DND-41 (cell line): ENCODE measurements at regions not wholly inside any gene's neighbourhood (a gene's known extent, or its start where the extent isn't known, plus 50 kb on each side); places are given as distances from the start of the nearest gene placed in this dataset.

Experiments used
- ATAC-seq: fragments of 200-7000 bp; cut with Tn5 transposase; 3 replicates; pipeline ENCODE4 v1.9.1; 2021; ENCODE audit warnings: low read depth; ENCODE audit not compliant: insufficient read depth
- DNase-seq: peaks from one replicate; pipeline ENCODE4 v3.0.0-alpha.2; 2020
- H2AFZ ChIP-seq: 2 replicates; pipeline ENCODE4 v1.6.0; 2012; ENCODE audit warnings: low read depth, low read length
- H3K27ac ChIP-seq: 2 replicates; pipeline ENCODE4 v1.5.1; 2012; ENCODE audit warnings: low read length, inconsistent platforms
- H3K27me3 ChIP-seq: fragments of 200-600 bp; sonication (generic); 2 replicates; pipeline ENCODE4 v1.6.0; 2012; ENCODE audit warnings: low read length, mild to moderate bottlenecking, inconsistent platforms; ENCODE audit not compliant: insufficient read depth, poor library complexity
- H3K36me3 ChIP-seq: 2 replicates; pipeline ENCODE4 v1.5.1; 2012; ENCODE audit warnings: low read length, inconsistent platforms; ENCODE audit not compliant: insufficient read depth
- H3K4me1 ChIP-seq: 2 replicates; pipeline ENCODE4 v1.5.1; 2012; ENCODE audit warnings: mild to moderate bottlenecking, low read length; ENCODE audit not compliant: insufficient read depth
- H3K4me2 ChIP-seq: 2 replicates; pipeline ENCODE4 v1.6.0; 2012; ENCODE audit warnings: mild to moderate bottlenecking, moderate library complexity, low read length, inconsistent platforms; ENCODE audit not compliant: insufficient read depth
- H3K4me3 ChIP-seq, 2 experiments: fragments of 200-600 bp in 1 of 2; shearing (Covaris generic) in 1 of 2; 2 replicates each; pipeline ENCODE4 v1.5.1; 2012 to 2016; ENCODE audit warnings: inconsistent platforms in 2 of 2, low read length in 2 of 2, mild to moderate bottlenecking in 2 of 2, low read depth in 1 of 2, moderate library complexity in 1 of 2
- H3K79me2 ChIP-seq: 2 replicates; pipeline ENCODE4 v1.6.0; 2012; ENCODE audit warnings: low read length, inconsistent platforms; ENCODE audit not compliant: insufficient read depth
- H3K9ac ChIP-seq: 2 replicates; pipeline ENCODE4 v1.6.0; 2012; ENCODE audit warnings: low read depth, mild to moderate bottlenecking, inconsistent platforms, low read length, moderate library complexity
- H3K9me3 ChIP-seq: 2 replicates; pipeline ENCODE4 v1.5.1; 2012; ENCODE audit warnings: low read length, moderate library complexity, mild to moderate bottlenecking, inconsistent platforms; ENCODE audit not compliant: insufficient read depth, severe bottlenecking
- H4K20me1 ChIP-seq: 2 replicates; pipeline ENCODE4 v1.6.0; 2012; ENCODE audit warnings: low read length; ENCODE audit not compliant: insufficient read depth
- EZH2 ChIP-seq: IDR thresholded peaks from 3 replicates; pipeline ENCODE4 v1.6.1; 2012; ENCODE audit warnings: borderline replicate concordance, low read depth, mild to moderate bottlenecking, moderate library complexity, low read length, inconsistent platforms; ENCODE audit not compliant: severe bottlenecking
- TF ChIP-seq, protein P1 (sequence below): IDR thresholded peaks from 2 replicates; pipeline ENCODE4 v1.5.1; 2012; ENCODE audit warnings: borderline replicate concordance, low read length, moderate library complexity, mild to moderate bottlenecking; ENCODE audit not compliant: poor library complexity, severe bottlenecking; ENCODE audit errors: extremely low read depth

DNA sequence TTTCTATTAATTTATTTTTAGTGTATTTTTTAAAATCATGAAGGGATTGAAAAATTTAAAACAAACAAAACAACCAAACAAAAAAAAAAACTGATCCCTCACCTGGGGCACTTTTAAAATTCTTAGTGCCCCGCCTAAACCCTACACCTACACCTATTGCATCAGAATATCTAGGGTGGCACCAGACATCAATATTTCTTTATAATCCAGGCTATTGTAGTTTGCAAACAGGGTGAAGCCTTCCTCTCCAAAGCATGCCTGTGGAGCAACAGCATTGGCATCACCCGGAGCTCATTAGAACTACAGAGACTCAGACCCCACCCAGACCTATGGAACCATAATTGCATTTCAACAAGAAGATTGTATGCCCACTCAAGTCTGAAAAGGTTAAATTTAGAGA is 54.9 kb upstream of the ACP3 start:
- Histone ChIP-seq H3K9me3 (no peaks in the 10 kb centered on the region), H3K4me1 (no peaks in the 10 kb centered on the region), H3K4me2 (no peak overlapping the region), H3K4me3 (no peak overlapping the region), H3K36me3 (no peaks in the 10 kb centered on the region), H2AFZ (no peak overlapping the region), H3K79me2 (no peaks in the 10 kb centered on the region), H3K9ac (no peak overlapping the region), H4K20me1 (no peaks in the 10 kb centered on the region), H3K27ac (no peak overlapping the region), H3K27me3 (peaks cover 10% of the 10 kb centered on the region)
- TF ChIP-seq, protein P1, sequence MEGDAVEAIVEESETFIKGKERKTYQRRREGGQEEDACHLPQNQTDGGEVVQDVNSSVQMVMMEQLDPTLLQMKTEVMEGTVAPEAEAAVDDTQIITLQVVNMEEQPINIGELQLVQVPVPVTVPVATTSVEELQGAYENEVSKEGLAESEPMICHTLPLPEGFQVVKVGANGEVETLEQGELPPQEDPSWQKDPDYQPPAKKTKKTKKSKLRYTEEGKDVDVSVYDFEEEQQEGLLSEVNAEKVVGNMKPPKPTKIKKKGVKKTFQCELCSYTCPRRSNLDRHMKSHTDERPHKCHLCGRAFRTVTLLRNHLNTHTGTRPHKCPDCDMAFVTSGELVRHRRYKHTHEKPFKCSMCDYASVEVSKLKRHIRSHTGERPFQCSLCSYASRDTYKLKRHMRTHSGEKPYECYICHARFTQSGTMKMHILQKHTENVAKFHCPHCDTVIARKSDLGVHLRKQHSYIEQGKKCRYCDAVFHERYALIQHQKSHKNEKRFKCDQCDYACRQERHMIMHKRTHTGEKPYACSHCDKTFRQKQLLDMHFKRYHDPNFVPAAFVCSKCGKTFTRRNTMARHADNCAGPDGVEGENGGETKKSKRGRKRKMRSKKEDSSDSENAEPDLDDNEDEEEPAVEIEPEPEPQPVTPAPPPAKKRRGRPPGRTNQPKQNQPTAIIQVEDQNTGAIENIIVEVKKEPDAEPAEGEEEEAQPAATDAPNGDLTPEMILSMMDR: no peak
- TF ChIP-seq EZH2: no peak
- ATAC-seq (no peak), DNase-seq (no peak)

- H3K27ac ChIP-seq: no peak overlapping the region
These were observed 54.3 kb upstream of the ACP3 start for GRCh38 chr3:132262956-132263355.

GRCh38 chr3:132265028-132265427 is 52.2 kb upstream of the ACP3 start:
- Histone ChIP-seq H3K9ac (no peak overlapping the region), H3K4me1 (no peaks in the 10 kb centered on the region), H4K20me1 (no peaks in the 10 kb centered on the region), H3K79me2 (no peaks in the 10 kb centered on the region), H2AFZ (no peak overlapping the region), H3K4me3 (no peak overlapping the region), H3K9me3 (no peaks in the 10 kb centered on the region), H3K36me3 (no peaks in the 10 kb centered on the region), H3K4me2 (no peak overlapping the region), H3K27me3 (peaks cover 10% of the 10 kb centered on the region), H3K27ac (no peak overlapping the region)
- no peak for DNase-seq
- TF ChIP-seq, protein P1: no peak
- TF ChIP-seq EZH2: no peak
- ATAC-seq: no peak

More at GRCh38 chr3:132262956-132263355, 54.3 kb upstream of the ACP3 start:
- no peak overlapping the region for H3K4me3 ChIP-seq
- no peaks in the 10 kb centered on the region for H3K79me2 ChIP-seq
- H3K27me3 ChIP-seq: peaks cover 10% of the 10 kb centered on the region
- no peak overlapping the region for H3K9ac ChIP-seq
- DNase-seq (no peak), ATAC-seq (no peak)
- H3K9me3 ChIP-seq: no peaks in the 10 kb centered on the region
- no peaks in the 10 kb centered on the region for H3K36me3 ChIP-seq
- no peak overlapping the region for H3K4me2 ChIP-seq
- H4K20me1 ChIP-seq: no peaks in the 10 kb centered on the region
- H2AFZ ChIP-seq: no peak overlapping the region
- H3K4me1 ChIP-seq: no peaks in the 10 kb centered on the region
- TF ChIP-seq EZH2: no peak
- TF ChIP-seq, protein P1: no peak

DNA sequence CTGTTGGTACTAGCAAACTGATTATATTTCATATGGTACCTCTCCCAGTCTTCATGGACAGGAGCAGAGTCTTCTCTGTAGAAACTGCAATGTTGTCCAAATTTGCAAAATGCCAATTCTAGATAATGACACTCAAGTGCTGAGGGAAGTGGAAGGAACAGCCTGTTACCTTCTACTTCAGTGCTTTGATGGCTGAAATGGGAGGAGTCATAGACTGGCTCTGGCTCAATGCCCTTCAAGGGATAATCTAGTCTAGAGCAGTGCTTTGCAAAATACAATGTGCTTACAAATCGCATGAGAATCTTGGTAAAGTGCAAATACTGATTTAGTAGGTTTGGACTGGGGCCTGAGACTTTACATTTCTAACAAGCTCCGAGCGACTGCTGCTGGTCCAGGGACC is 51.7 kb upstream of the ACP3 start:
- Histone ChIP-seq H3K4me3 (no peak overlapping the region), H3K27me3 (peaks cover 10% of the 10 kb centered on the region), H3K79me2 (no peaks in the 10 kb centered on the region), H3K4me1 (no peaks in the 10 kb centered on the region), H3K4me2 (no peak overlapping the region), H3K9me3 (no peaks in the 10 kb centered on the region), H2AFZ (no peak overlapping the region), H4K20me1 (no peaks in the 10 kb centered on the region), H3K9ac (no peak overlapping the region), H3K27ac (no peak overlapping the region), H3K36me3 (no peaks in the 10 kb centered on the region)
- TF ChIP-seq, protein P1: no peak
- TF ChIP-seq EZH2: no peak
- ATAC-seq: no peak
- no peak for DNase-seq
